Endothelial cell of umbilical vein (primary cell): ENCODE measurements at regions not wholly inside any gene's neighbourhood (a gene's known extent, or its start where the extent isn't known, plus 50 kb on each side); places are given as distances from the start of the nearest gene placed in this dataset.

Source experiments
- BruUV-seq: library from RNA; stranded (reverse); fragments of 400-500 nt; replicated peaks from 2 replicates; lab custom pipeline; 2021; lab: Mats Ljungman, UMichigan
- CTCF ChIA-PET: fragments of 300-600, 350-600 bp; sonication (Branson Sonifier 250); formaldehyde crosslinking; loops from one replicate; lab custom pipeline; 2021; ENCODE audit warnings: antibody characterized with exemption, inconsistent platforms; lab: Charles Lee
- POLR2A ChIA-PET: fragments of 300-600, 350-600 bp; sonication (Branson Sonifier 250); formaldehyde crosslinking; loops from one replicate; lab custom pipeline; 2021; ENCODE audit warnings: antibody characterized with exemption, inconsistent platforms; lab: Charles Lee
- DNase-seq: peaks from one replicate; pipeline ENCODE4 v3.0.0-alpha.2; 2011; ENCODE audit warnings: low read depth, low spot score
- FAIRE-seq: peaks from 2 replicates; lab custom pipeline; 2011; peaks lifted over from hg19 to GRCh38; lab: Jason Lieb, UNC
- H2AFZ ChIP-seq: 2 replicates; pipeline ENCODE4 v1.6.0; 2012; ENCODE audit warnings: low read depth, low read length, control low read depth, inconsistent platforms
- H3K27ac ChIP-seq: 2 replicates; pipeline ENCODE4 v1.5.1; 2011; ENCODE audit warnings: low read depth, mild to moderate bottlenecking, control low read depth, low read length, moderate library complexity; ENCODE audit not compliant: insufficient read depth
- H3K27me3 ChIP-seq, 2 experiments: 2 replicates each; pipeline versions ENCODE4 v1.6.0 to v1.6.1; 2011; ENCODE audit warnings: low read length in 2 of 2, mixed read lengths in 1 of 2; ENCODE audit not compliant: control insufficient read depth in 2 of 2, insufficient read depth in 2 of 2
- H3K36me3 ChIP-seq, 2 experiments: 2 replicates in 1 of 2; 3 replicates in 1 of 2; pipeline ENCODE4 v1.5.1; 2011; ENCODE audit warnings: low read length in 2 of 2, mild to moderate bottlenecking in 1 of 2, moderate library complexity in 1 of 2; ENCODE audit not compliant: control insufficient read depth in 2 of 2, insufficient read depth in 2 of 2; ENCODE audit errors: extremely low read depth in 1 of 2
- H3K4me1 ChIP-seq: 3 replicates; pipeline ENCODE4 v1.5.1; 2011; ENCODE audit warnings: mild to moderate bottlenecking, low read length; ENCODE audit not compliant: control insufficient read depth, insufficient read depth; ENCODE audit errors: extremely low read depth
- H3K4me2 ChIP-seq: 2 replicates; pipeline ENCODE4 v1.6.1; 2011; ENCODE audit warnings: low read length, control low read depth, mixed read lengths; ENCODE audit not compliant: insufficient read depth
- H3K4me3 ChIP-seq, 3 experiments: fragments of 200-600 bp in 1 of 3; sonication (generic), shearing (Covaris generic) in 1 of 3; replicated peaks in 1 of 3; 2 replicates each; pipeline ENCODE4 v1.5.1; 2011 to 2016; ENCODE audit warnings: control low read depth in 3 of 3, low read length in 3 of 3, mild to moderate bottlenecking in 2 of 3, inconsistent platforms in 1 of 3, low read depth in 1 of 3, moderate library complexity in 1 of 3; ENCODE audit not compliant: insufficient read depth in 1 of 3
- H3K79me2 ChIP-seq: 2 replicates; pipeline ENCODE4 v1.6.0; 2012; ENCODE audit warnings: low read length, inconsistent platforms; ENCODE audit not compliant: control insufficient read depth, insufficient read depth
- H3K9ac ChIP-seq: replicated peaks from 2 replicates; pipeline ENCODE3; 2011; ENCODE audit warnings: low read length, control low read depth; ENCODE audit not compliant: insufficient read depth; ENCODE audit errors: extremely low read depth
- H3K9me1 ChIP-seq: replicated peaks from 3 replicates; pipeline ENCODE4 v1.6.0; 2011; ENCODE audit warnings: mild to moderate bottlenecking, low read length; ENCODE audit not compliant: control insufficient read depth, insufficient read depth; ENCODE audit errors: extremely low read depth
- H3K9me3 ChIP-seq: replicated peaks from 2 replicates; pipeline ENCODE4 v1.5.1; 2012; ENCODE audit warnings: low read length, inconsistent platforms; ENCODE audit not compliant: control insufficient read depth, insufficient read depth
- H4K20me1 ChIP-seq: replicated peaks from 2 replicates; pipeline ENCODE3; 2011; ENCODE audit warnings: mild to moderate bottlenecking, low read length; ENCODE audit not compliant: control insufficient read depth, insufficient read depth; ENCODE audit errors: extremely low read depth
- CTCF ChIP-seq, 2 donors: IDR thresholded peaks; 1 replicate in 1 of 2; 2 replicates in 1 of 2; pipeline ENCODE4 v1.5.1; 2011; ENCODE audit warnings: low read length in 2 of 2, mild to moderate bottlenecking in 2 of 2, moderate library complexity in 2 of 2, control low read depth in 1 of 2, inconsistent platforms in 1 of 2, low read depth in 1 of 2; ENCODE audit not compliant: insufficient read depth in 1 of 2; ENCODE audit errors: extremely low read depth in 1 of 2
- EZH2 ChIP-seq: IDR thresholded peaks from 2 replicates; pipeline ENCODE4 v1.6.1; 2012; ENCODE audit warnings: borderline replicate concordance, low read depth, mild to moderate bottlenecking, moderate library complexity, low read length, inconsistent platforms; ENCODE audit not compliant: severe bottlenecking
- FOS ChIP-seq: IDR thresholded peaks from 2 replicates; pipeline ENCODE4 v1.6.1; 2011; ENCODE audit warnings: mild to moderate bottlenecking, low read length, moderate library complexity, borderline replicate concordance; ENCODE audit not compliant: insufficient read depth
- GATA2 ChIP-seq: IDR thresholded peaks from 2 replicates; pipeline ENCODE4 v1.7.0; 2011; ENCODE audit warnings: low read depth, mild to moderate bottlenecking, moderate library complexity, mixed read lengths, low read length; ENCODE audit not compliant: insufficient read length, insufficient read depth
- JUN ChIP-seq: IDR thresholded peaks from 2 replicates; pipeline ENCODE4 v1.6.1; 2011; ENCODE audit warnings: borderline replicate concordance, low read depth; ENCODE audit not compliant: insufficient read length, insufficient read depth
- MAX ChIP-seq: IDR thresholded peaks from 2 replicates; pipeline ENCODE4 v1.6.1; 2011; ENCODE audit not compliant: insufficient read depth, insufficient read length
- MYC ChIP-seq: IDR thresholded peaks from one replicate; pipeline ENCODE4 v1.6.1; 2011; ENCODE audit warnings: mild to moderate bottlenecking, low read depth, low read length
- POLR2A ChIP-seq: IDR thresholded peaks from 2 replicates; pipeline ENCODE4 v1.6.1; 2012; ENCODE audit warnings: low read depth, mild to moderate bottlenecking, control low read depth, low read length
- POLR2AphosphoS5 ChIP-seq: IDR thresholded peaks from 2 replicates; pipeline ENCODE4 v1.6.1; 2012; ENCODE audit warnings: low read depth, mild to moderate bottlenecking, control low read depth, low read length, moderate library complexity; ENCODE audit not compliant: insufficient read depth
- dilution Hi-C: fragments of 300-500 bp; cut with MboI; formaldehyde crosslinking; loops from one replicate; pipeline ENCODE4 v1.15.0; 2019; ENCODE audit warnings: low sequenced_read_pairs; ENCODE audit not compliant: extremely low pct_ligation_motif_present
- intact Hi-C: fragments of 100-400 bp; cut with micrococcal nuclease; formaldehyde crosslinking; loops from one replicate; pipeline ENCODE4 v1.10.0; 2022

- Histone ChIP-seq H3K9me1 (no peaks in the 10 kb centered on the region), H3K4me1 (no peaks in the 10 kb centered on the region), H3K9me3 (no peaks in the 10 kb centered on the region), H3K36me3 (no peaks in the 10 kb centered on the region), H3K4me2 (no peak overlapping the region), H3K27me3 (peaks cover 0 to 3% of the 10 kb centered on the region in 2 experiments), H3K4me3 (no peak overlapping the region), H2AFZ (no peak overlapping the region), H4K20me1 (no peaks in the 10 kb centered on the region), H3K79me2 (no peaks in the 10 kb centered on the region), H3K27ac (no peak overlapping the region), H3K9ac (no peak overlapping the region)
- ChIA-PET CTCF (interaction anchor here (1.0 to 1.1 kb wide), 2 partner anchors 20 to 86 kb away, joined by 3 read pairs; no protein-coding TSS in a partner anchor), POLR2A (no interaction called here)
- DNase-seq (no peak), FAIRE-seq (no peak)
- no peak for TF ChIP-seq POLR2AphosphoS5
- TF ChIP-seq CTCF (IDR thresholded peaks at IDR 0.05; ENCODE audit: extremely low read depth in 1 of 2, insufficient read depth in 1 of 2, low read depth in 1 of 2, low read length in 2 of 2): no peak
- TF ChIP-seq EZH2: no peak
- no peak for TF ChIP-seq JUN
- TF ChIP-seq MAX: no peak
- TF ChIP-seq MYC: no peak
- no peak for TF ChIP-seq POLR2A
- no peak for TF ChIP-seq FOS
- no peak for TF ChIP-seq GATA2
- no TSS peak for BruUV-seq
- intact Hi-C loops (no loop called here), dilution Hi-C loops (no loop called here)
Measured at GRCh38 chr5:39799242-39799641, 374.5 kb upstream of the DAB2 start.
